GM18511 (cell line): ENCODE measurements at regions not wholly inside any gene's neighbourhood (a gene's known extent, or its start where the extent isn't known, plus 50 kb on each side); places are given as distances from the start of the nearest gene placed in this dataset.

Experiments used
- ATAC-seq: cut with Tn5 transposase; IDR thresholded peaks from one replicate; pipeline ENCODE4 v1.9.1; 2021; ENCODE audit warnings: mild to moderate bottlenecking, moderate library complexity; ENCODE audit not compliant: unreplicated experiment

DNA sequence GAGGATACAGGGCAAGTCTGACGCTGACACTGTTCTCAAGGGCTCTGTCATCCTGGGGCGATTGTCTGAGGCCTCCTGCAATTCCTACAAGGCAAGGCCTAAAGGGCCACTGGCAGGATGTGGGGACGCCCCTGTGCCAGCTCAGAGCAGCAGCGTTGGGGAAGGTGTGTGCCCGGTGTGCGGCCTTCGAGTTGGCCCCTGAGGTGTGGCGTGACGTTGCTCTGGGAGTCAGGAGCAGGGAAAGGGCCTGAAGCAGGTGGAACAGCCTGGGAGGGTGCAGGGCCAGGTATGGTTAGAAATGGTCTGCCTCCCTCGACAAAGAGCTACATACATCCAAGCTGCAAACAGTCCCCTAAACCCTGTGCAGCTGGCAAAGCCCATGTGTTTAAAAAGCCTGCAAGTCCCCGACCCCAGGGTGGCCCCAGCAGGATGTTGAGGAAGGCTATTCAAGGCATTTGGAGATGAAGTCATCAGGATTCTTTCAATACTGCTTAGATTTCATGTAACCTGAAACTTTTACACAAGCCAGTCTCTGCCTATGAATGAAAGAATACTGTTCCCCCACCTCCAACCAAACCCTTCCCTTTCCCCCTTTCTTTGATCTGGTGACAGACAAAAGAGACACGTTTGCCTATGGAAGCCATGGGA, 142.5 kb upstream of the TNS3 start:
- no peak for ATAC-seq

DNA sequence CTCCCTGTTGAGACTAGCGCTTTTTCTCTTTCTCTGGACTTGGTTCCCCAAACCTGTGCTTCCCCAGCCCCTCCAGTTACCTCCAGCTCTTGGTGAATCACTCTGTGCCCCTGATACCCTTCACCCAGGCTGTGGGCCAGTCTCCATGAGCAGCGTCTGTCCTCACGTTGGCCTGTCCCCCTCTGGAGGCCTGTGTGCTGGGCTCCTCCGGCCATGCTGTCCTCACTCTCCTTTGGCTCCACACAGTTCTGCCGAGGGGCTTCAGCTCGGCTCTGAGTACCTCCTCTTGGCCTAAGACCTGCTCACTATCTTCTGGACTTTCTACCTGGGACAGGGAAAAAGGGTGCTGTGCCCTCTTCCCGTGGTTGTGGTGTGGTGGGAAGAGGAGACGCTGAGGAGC, 140.2 kb upstream of the TNS3 start:
- no peak for ATAC-seq

DNA sequence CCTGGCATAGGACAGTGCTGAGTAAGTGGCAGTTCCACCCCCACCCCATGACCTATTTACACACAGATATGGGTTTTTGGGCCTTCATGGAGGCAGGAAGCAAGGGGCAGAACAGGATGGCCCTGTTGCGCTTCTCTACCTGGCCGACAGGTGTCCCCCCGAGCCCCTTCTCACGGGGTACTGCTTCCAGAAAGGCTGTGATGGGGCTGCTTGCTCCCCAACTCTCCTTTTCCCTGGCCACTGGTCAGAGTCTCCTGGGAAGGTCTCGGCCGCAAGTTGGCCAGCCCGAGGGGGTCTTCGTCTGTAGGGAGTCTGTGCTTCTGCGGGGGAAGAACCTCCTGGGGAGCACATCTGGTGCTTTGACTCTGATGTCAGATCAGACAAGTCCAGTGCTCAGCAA, 139.8 kb upstream of the TNS3 start:
- no peak for ATAC-seq

DNA sequence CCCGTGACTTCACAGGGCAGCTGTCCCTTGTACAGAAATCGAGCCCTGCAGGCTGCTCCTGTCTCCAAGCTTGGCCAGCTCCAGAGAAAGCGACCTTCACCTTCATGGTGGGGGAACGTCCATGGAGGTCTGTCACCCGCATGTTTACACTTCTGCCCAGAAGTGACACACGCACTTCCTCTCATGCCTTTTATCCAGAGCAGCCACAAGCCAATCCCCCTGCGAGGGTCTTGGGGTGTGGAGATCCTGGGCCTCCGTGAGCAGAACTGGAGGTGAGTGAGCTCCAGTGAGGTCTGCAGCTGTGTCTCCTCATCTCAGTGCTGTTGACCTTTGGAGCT, 139.0 kb upstream of the TNS3 start:
- no peak for ATAC-seq

DNA sequence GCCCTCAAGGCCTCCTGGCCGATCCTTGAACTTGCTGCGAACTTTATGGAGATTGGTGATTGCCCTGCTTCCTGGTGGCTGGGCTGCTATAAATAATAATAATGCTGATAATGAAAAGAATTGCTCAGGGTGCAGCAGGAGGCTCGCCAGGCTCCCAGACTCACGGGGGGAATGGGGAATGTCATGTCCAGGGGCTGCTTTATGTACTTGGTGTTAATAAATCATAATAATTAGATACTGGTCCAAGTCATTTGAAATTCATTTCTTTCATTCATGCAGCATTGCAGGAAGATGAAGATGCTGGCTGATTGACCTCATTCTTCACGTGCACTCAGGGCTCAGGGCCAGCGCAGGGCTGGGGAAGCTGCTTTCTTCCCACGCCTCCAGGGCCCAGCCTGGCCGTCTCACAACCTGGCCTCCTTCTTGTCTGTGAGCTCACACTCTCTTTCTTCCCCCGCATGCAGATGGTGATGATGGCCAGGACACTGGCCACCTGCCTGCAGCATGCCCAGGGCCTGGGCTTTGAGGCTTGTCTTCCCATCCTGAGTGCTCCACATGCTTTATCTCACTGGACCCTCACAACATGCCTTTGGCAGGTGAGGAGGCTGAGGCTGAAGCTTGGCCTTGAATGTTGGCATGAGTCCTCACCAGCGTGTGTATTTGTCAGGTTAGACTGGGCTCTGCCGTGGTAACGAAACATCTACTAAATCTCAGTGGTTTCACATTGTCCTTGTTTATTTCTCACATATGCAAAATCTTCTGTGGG, 138.4 kb upstream of the TNS3 start:
- ATAC-seq: peak; percentile 70

DNA sequence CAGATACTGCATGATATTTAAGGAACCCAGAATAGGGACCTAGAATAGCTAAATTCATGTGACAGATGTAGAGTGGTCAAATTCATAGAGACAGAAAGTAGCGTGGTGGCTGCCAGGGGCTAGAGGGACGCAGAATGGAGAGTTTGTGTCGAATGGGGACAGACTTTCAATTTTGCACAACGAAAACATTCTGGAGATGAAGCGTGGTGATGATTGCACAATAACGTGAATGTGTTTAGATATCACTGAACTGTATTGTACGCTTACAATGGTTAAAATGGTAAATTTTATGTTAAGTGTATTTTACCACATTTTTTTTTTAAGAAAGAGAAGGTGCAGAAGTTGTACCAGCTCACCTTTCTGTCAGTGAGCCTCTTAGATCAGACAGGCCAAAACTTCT, 137.8 kb upstream of the TNS3 start:
- ATAC-seq: no peak

DNA sequence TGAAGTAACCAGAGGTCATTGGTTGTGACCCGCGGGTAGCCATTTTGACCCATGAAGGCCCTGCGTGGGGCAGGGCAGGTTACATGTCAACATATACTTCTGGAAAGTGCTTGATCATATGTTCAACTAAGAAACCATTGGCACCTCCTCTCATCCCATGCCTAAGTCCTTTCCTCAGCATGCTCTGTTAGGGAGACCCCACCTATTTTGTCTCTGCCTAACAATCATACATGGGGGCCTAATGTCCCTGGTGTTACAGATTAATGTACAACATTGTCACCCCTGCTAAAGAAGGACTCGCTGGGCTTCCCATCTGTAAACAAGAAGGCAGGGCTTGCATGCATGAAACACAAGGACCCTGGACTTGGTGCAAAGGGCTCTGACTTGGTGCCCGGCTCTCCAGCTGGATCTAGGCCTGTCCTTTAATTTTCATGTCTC, 133.7 kb upstream of the TNS3 start:
- ATAC-seq: peak; percentile 17

DNA sequence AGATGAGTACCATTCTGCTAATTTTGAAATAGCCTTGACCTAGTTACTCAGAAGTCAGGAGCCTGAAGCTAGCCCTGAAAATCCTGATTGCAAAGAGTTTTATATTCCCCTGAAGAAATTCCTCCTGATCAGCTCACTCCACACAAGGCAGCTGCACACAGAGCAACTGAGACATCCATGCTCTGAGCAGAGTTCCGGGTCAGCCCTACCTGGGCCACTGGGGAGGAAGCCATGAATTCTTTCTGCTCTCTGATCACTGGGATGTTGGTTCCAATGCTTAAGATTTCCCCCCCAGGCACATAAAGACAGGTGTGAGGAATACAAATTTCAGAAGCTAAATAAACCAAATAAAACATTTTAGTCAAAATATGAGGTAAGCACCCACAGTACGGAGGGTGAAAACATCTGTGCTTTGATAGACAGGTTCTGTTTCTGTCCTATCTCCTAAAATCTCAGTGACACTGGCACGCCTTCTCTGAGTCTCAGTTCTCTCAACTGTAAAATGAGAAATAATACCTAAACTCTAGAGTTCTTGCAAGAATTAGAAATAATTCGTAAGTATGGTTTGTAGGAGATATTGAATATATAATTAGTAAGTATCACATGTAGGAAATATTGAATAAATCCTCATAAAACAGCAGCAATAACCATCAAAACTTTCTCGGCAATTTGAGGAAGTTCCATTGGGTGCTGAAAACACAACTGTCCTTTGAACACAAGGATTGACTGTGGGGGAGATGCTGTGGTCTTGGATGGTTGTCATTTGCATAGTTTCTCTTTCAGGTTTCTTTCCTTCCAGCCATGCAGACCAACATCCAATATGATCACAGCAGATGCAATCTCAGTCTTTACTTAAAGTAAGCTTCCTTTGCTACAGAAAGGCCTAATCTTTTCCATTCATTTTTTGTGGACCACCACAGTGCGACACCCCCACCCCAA, 133.0 kb upstream of the TNS3 start:
- ATAC-seq: peak; percentile 98

DNA sequence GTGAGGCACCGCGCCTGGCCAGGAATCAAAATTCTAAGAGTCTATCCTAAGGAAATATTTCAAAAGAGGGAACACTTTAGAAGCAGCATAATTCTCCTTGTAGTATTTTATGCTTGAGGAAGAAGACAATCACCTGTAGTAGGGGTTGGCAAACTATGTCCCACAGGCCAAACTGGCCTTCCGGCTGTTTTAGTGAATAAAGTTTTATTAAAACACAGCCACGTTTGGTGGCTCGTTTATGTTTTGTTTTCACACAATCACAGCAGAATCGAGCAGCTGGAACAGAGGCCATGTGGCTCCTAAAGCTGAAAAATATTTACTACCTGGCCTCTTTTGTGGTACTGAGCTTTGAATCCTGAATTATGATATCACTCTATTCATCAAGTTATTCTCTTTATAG, 131.7 kb upstream of the TNS3 start:
- ATAC-seq: no peak

DNA sequence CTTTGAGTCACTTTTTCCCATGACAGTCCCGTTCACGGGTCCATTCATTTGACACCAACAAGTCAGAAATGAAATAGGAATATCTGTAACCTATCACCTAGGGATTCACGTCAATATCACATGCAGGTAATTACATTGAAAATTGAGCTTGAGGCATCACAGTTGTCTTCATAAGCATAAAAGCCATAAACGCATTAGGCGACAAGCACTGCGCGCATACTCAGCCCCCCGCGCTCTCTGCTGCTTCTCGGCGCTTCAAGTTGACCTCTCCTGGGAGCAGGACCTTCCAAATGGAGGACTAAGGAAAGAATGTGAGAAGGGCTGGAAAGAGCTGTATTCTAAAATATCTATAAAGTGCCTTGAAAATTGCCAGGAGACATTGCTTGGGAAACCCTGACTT, 130.5 kb upstream of the TNS3 start:
- no peak for ATAC-seq

DNA sequence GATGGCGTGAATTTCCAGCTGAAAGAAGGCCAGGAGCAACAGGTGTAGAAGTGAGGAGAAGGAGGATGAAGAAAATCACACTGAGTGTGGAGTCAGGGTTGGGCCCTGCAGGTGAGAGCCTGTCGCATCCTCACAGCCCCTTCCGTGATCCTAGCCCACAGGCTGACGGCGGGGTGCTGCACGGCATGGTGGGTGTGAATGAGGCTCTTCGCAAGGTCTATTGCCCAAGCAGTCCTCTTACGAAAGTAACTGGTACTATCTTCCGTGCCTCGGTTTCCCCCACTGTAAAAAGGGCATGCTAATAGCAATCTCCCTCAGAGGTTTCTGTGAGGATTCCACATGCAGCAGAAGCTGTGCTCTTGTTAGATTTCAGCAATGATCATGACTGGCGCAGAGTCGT, 129.9 kb upstream of the TNS3 start:
- ATAC-seq: no peak

DNA sequence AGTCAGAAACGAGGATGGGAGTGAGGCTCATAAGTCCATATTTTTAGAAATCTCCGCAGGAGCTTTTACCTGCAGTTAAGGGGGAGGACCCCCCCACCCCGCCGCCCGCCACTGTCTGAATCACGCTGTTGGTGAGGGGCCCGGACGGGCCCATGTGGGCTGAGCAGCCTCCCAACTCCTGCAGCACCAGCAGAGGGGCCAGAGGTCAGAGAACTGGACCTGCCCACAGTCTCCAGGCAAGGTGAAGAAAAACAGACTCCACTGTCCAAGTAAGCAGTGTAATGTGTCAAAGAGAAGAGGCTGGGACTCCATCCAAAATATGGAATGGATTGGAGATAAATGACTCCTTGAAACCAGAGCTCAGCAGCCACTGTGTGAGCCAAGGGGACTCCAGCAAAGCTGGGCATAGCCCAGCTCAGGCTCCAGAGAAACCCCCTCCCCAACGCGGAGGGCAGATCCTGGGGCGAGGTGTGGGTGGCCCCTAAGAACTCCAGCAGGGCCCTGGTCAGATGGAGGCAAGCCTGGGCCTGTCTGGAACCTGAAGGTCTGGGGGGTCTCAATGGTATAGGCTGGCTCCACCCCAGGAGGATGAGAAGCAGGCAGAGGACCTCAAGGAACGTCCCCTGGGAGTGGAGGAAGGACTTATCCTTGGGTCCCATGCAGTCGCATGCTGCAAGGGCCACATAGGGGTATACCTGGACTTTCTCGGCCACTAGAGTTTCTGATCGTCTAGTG, 128.5 kb upstream of the TNS3 start:
- no peak for ATAC-seq

DNA sequence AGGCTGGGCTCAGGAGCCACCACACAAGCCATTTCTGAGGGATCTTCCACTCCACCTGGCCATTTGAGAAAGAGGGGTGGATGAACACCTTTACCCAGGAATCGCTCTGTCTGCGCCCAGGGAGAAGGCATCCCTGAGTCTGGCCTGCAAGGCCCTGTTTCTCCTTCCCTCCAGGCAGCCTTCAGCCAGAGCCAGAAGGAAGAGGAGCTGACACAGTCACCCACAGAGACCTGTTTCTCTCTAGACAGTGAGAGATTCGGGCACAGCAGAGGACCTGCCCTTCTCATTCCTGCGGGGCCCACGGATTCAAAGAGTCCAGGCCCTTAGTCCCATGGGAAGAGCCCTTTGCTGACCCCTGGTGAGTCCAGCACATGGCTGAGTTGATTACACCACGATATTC, 127.5 kb upstream of the TNS3 start:
- no peak for ATAC-seq

DNA sequence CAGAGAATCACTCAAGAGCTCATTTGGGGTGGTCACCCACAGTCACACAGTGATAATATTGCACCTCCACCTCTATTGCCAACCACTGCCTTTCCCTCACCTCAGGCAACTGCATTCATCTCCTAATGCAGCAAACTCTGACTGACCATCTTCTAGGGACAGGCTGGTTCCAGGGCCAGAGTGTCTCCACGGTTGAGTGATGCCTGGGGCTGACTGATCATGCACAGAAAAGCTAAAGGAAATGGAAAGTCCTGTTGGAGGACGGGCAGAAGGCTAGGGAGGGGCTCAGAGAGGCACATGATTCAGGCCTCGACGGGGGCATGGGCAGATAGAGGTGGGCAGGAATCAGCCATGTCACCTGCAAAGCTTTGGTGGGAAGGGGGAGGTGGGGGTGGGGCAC, 127.1 kb upstream of the TNS3 start:
- ATAC-seq: no peak

DNA sequence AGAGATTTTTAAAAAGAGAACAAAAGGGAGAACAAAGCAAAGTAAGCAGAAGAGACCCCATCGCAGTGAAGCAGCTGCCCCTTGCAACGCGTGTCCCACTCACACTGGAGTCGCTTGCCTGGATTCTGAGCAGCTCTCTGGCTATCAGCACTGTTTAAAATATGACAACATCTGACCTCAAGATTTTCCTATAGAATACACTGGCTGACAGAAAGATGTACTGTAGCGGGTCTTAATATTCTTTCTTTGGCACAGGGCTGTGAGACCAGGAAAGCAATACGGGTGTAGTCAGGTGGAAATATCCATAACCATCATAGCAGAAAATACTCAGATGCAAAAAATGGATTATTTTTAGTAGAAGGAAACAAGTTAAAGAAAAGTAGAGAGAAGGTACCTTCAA, 125.7 kb upstream of the TNS3 start:
- no peak for ATAC-seq

DNA sequence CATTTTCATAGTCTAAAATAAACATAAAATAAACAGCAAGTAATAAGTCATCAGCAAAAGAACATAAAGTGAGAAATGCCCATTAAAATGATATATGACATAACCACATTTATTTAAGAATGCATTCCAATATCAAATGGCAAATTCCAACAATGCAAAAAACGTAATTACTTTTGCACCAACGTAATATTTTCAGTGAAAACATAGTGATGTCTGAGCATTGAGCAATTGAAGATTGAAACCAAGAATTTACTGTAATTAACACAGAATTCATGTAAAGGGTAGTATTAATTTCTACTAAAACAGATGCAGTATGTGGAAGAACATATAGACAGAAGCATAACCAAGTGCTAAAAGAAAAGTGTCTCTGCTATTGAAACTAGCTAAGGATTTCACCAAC, 123.0 kb upstream of the TNS3 start:
- no peak for ATAC-seq

DNA sequence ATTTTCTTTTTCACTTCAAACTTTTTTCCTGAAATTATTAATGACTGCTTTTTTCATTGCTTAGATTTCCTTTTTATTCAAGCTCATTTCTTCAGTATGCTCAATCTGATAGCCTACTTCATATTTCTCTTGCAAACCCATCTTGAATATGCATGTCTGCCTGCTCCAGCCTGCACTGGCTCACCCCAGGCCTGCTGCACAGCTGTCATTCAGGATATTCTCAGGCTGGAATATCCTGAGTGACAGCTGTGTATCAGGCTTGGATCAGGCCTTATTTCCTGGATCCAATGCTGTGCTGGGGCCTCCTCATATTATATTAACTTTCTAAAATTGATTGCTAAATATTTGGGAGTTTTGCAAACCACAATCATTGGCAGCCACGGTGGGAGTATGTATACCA, 120.2 kb upstream of the TNS3 start:
- no peak for ATAC-seq

DNA sequence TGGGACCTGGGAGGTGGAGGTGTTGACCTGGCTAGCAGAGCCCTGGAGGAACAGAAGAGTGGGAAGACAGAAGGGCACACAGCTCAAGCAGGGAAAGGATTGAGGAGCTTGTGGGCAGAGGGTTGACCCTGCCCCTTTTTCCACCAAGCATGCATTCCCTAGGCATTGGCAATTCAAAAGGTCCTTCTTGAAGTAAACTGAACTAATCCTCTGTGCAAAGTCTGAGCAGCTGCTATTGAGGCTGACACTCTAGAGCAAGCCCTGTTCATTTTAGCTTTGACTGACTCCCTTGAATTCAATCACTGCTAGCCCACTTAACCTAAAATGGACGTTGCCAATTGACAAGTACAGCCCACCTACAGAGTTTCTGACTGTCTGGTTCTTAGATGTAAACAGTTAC, 116.5 kb upstream of the TNS3 start:
- no peak for ATAC-seq

DNA sequence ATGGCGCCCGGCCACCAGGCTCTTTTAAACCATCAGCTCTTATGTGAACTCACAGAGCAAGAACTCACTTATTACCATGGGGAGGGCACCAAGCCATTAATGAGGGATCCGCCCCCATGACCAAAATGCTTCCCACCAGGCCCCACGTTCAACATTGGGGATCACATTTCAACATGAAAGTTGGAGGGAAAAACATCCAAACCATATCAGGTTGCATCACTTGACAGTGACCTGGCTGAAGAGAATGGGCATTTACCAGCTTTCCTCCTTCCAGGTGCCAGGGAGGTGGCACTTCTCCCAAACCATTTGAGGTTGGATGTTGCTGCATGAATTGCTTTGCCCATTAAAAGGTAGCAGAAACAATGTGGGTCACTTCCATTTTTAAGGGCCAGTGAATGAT, 115.6 kb upstream of the TNS3 start:
- no peak for ATAC-seq

DNA sequence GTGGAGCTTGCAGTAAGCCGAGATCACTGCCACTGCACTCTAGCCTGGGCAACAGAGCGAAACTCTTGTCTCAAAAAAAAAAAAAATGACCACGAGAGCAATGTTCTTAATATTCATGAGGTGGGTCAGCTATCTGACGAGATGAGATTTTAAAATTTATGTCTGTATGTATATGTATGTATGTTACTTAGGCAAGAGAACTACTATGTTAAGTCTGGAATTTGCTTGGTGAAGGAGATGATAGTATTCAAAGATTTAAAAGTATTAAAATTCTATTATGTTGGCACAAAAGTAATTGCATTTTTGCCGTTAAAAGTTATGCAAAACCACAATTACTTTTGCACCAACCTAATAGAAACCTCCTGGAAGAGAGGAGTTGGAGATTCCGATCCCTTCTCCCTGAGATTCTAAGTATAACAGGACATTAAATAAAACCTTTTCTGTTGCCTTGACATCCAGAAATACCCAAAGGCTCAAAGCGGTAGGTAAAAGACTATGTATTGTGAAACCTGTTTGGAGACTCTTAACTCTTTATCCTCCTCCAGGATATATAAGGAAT, 114.3 kb upstream of the TNS3 start:
- ATAC-seq: no peak

DNA sequence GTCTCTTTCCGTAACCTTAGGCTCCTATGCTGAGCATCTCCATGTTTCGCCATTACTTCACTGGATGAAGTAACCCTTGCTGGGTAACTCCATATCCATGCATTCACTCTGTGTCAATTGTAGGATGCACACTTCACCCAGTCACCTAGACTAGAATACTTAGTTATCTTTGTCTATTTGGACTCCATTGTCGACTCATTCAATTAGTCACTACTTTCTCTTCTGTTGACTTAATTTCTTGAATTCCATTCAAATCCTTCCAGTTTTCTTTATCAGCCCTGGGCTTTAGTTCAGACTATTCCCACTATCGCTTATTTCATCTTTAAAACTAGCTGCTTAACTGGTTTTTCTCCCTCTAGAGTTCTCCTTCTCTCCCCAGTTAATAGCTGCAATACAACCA, 111.3 kb upstream of the TNS3 start:
- ATAC-seq: no peak
